K562 (cell line): ENCODE measurements at regions not wholly inside any gene's neighbourhood (a gene's known extent, or its start where the extent isn't known, plus 50 kb on each side); places are given as distances from the start of the nearest gene placed in this dataset.

ENCODE experiments used
- ATAC-seq: fragments of 200-7000 bp; cut with Tn5 transposase; 3 replicates; pipeline ENCODE4 v1.9.1; 2020; ENCODE audit warnings: moderate library complexity
- BruUV-seq: library from RNA; stranded (reverse); fragments of 400-500 nt; replicated peaks from 2 replicates; lab custom pipeline; 2021; lab: Mats Ljungman, UMichigan
- CTCF ChIA-PET: fragments of 300-600 bp; formaldehyde crosslinking; extraction: SDS; loops from one replicate; lab custom pipeline; 2021; ENCODE audit warnings: low intra/inter-chr PET ratio; lab: Yijun Ruan, JAX
- POLR2A ChIA-PET: fragments of 300-600, 350-650 bp; sonication (Branson Sonifier 250); formaldehyde crosslinking; extraction: SDS; loops from one replicate; lab custom pipeline; 2021; ENCODE audit warnings: antibody characterized with exemption, inconsistent platforms; lab: Yijun Ruan, JAX
- DNase-seq, 4 experiments: peaks; one replicate each; pipeline versions ENCODE4 v3.0.0 to v3.0.0-alpha.2; 2011 to 2018; ENCODE audit warnings: low spot score in 3 of 4, mixed read lengths in 3 of 4; ENCODE audit errors: extremely low read depth in 1 of 4
- FAIRE-seq: peaks from 2 replicates; lab custom pipeline; 2011; peaks lifted over from hg19 to GRCh38; lab: Jason Lieb, UNC
- H2AFZ ChIP-seq: 2 replicates; pipeline ENCODE4 v1.6.0; 2011; ENCODE audit warnings: low read depth, low read length, control low read depth, inconsistent platforms
- H3K27ac ChIP-seq: fragments of 200-600 bp; 3 replicates; pipeline ENCODE4 v1.8.0; 2011; ENCODE audit warnings: low read depth, mild to moderate bottlenecking, control low read depth, inconsistent platforms, low read length, moderate library complexity, mixed read lengths; ENCODE audit errors: extremely low read depth
- H3K27me3 ChIP-seq, 2 experiments: fragments of 300-600 bp in 1 of 2; 2 replicates in 1 of 2; 3 replicates in 1 of 2; pipeline versions ENCODE4 v1.6.0 to v1.8.0; 2011; ENCODE audit warnings: inconsistent platforms in 2 of 2, low read length in 2 of 2, mild to moderate bottlenecking in 1 of 2, mixed read lengths in 1 of 2, moderate library complexity in 1 of 2; ENCODE audit not compliant: control insufficient read depth in 2 of 2, insufficient read depth in 2 of 2
- H3K36me3 ChIP-seq: fragments of 300-600 bp; 3 replicates; pipeline ENCODE4 v1.8.0; 2011; ENCODE audit warnings: mild to moderate bottlenecking, low read length, inconsistent platforms; ENCODE audit not compliant: control insufficient read depth, insufficient read depth
- H3K4me1 ChIP-seq, 2 experiments: fragments of 200-600 bp in 1 of 2; replicated peaks in 1 of 2; 2 replicates in 1 of 2; 3 replicates in 1 of 2; pipeline versions ENCODE4 v1.5.1 to v1.8.0; 2011; ENCODE audit warnings: inconsistent platforms in 2 of 2, low read length in 2 of 2, mild to moderate bottlenecking in 1 of 2, mixed read lengths in 1 of 2, moderate library complexity in 1 of 2; ENCODE audit not compliant: control insufficient read depth in 2 of 2, insufficient read depth in 2 of 2
- H3K4me2 ChIP-seq: 2 replicates; pipeline ENCODE4 v1.6.1; 2011; ENCODE audit warnings: low read length, control low read depth, inconsistent platforms, mixed read lengths; ENCODE audit not compliant: insufficient read depth
- H3K4me3 ChIP-seq: fragments of 200-600 bp; sonication (generic), shearing (Covaris generic); 2 replicates; pipeline ENCODE4 v1.5.1; 2016; ENCODE audit warnings: control low read depth, inconsistent platforms
- H3K79me2 ChIP-seq: fragments of 200-600 bp; 3 replicates; pipeline ENCODE4 v1.8.0; 2011; ENCODE audit warnings: low read length, inconsistent platforms; ENCODE audit not compliant: control insufficient read depth, insufficient read depth
- H3K9ac ChIP-seq, 2 experiments: 2 replicates each; pipeline versions ENCODE4 v1.6.0 to v1.6.1; 2011; ENCODE audit warnings: low read depth in 2 of 2, low read length in 2 of 2, control low read depth in 1 of 2, inconsistent platforms in 1 of 2, mild to moderate bottlenecking in 1 of 2, mixed read lengths in 1 of 2; ENCODE audit not compliant: insufficient read depth in 1 of 2
- H3K9me1 ChIP-seq: one replicate; pipeline ENCODE4 v1.6.0; 2011; ENCODE audit warnings: inconsistent platforms, mild to moderate bottlenecking, low read length, moderate library complexity; ENCODE audit not compliant: control insufficient read depth, insufficient read depth
- H3K9me3 ChIP-seq: replicated peaks from 2 replicates; pipeline ENCODE4 v1.5.1; 2011; ENCODE audit warnings: low read depth, low read length, inconsistent platforms; ENCODE audit not compliant: control insufficient read depth, insufficient read depth
- H4K20me1 ChIP-seq: replicated peaks from 2 replicates; pipeline ENCODE4 v1.6.1; 2011; ENCODE audit warnings: low read length, inconsistent platforms, mixed read lengths; ENCODE audit not compliant: control insufficient read depth, insufficient read depth
- NR2C2 ChIP-seq, 2 experiments: fragments of 200-800 bp in 1 of 2; sonication (Bioruptor generic) in 1 of 2; sonication (generic) in 1 of 2; formaldehyde crosslinking in 1 of 2; IDR thresholded peaks; 2 replicates each; pipeline versions ENCODE4 v1.6.1 to v1.8.0; 2016 to 2022; ENCODE audit warnings: mild to moderate bottlenecking in 1 of 2, missing compliant biosample characterization in 1 of 2, missing genetic modification characterization in 1 of 2, missing genetic modification reagents in 1 of 2
- RNF2 ChIP-seq: sonication (generic); IDR thresholded peaks from 2 replicates; pipeline ENCODE4 v1.6.1; 2016
- TFAM ChIP-seq: fragments of 250-450 bp; sonication (Bioruptor Pico); conservative IDR thresholded peaks from 2 replicates; pipeline ENCODE4 v1.5.0; 2021; ENCODE audit warnings: mild to moderate bottlenecking, moderate library complexity
- ZNF589 ChIP-seq: fragments of 200-800 bp; sonication (Bioruptor generic); IDR thresholded peaks from 2 replicates; pipeline ENCODE4 v1.6.1; 2016; ENCODE audit warnings: low read depth, missing genetic modification characterization, missing compliant biosample characterization
- ZNF764 ChIP-seq: fragments of 250-450 bp; sonication (Bioruptor Pico); IDR thresholded peaks from 2 replicates; pipeline ENCODE4 v1.4.0; 2020; ENCODE audit warnings: low read depth, mild to moderate bottlenecking, moderate library complexity
- WGBS: fragments of 100-300 bp; shearing (Covaris generic); methylation state at CpG from one replicate; pipeline ENCODE4 v1.1.6; 2016; ENCODE audit warnings: low coverage, mixed read lengths; ENCODE audit not compliant: insufficient coverage; ENCODE audit errors: missing lambda C conversion rate; 5-methylcytosine and 5-hydroxymethylcytosine counted together
- in situ Hi-C: fragments of 300-500 bp; cut with MboI; formaldehyde crosslinking; loops from 4 replicates; pipeline ENCODE4 v1.15.0; 2018; ENCODE audit warnings: inconsistent platforms, mixed read lengths
- intact Hi-C: fragments of 100-400 bp; cut with micrococcal nuclease; formaldehyde crosslinking; loops from 2 replicates; pipeline ENCODE4 v1.14.2; 2022
- TF ChIP-seq, protein P1 (sequence below): sonication (generic); formaldehyde crosslinking; IDR thresholded peaks from 2 replicates; pipeline ENCODE4 v1.8.0; 2022; ENCODE audit warnings: mild to moderate bottlenecking, missing genetic modification reagents
- TF ChIP-seq, protein P2 (sequence below): fragments of 200-400 bp; formaldehyde crosslinking; IDR thresholded peaks from 2 replicates; pipeline ENCODE4 v1.6.1; 2017; ENCODE audit warnings: mild to moderate bottlenecking, low read depth, low read length, moderate library complexity

- ATAC-seq (no peak), DNase-seq (no peak), FAIRE-seq (no peak)
- Histone ChIP-seq H3K9me3 (no peaks in the 10 kb centered on the region), H3K9me1 (no peaks in the 10 kb centered on the region), H3K36me3 (no peaks in the 10 kb centered on the region), H2AFZ (no peak overlapping the region), H3K4me2 (no peak overlapping the region), H4K20me1 (no peaks in the 10 kb centered on the region), H3K9ac (no peak overlapping the region), H3K27me3 (no peaks in the 10 kb centered on the region), H3K4me1 (no peaks in the 10 kb centered on the region), H3K79me2 (no peaks in the 10 kb centered on the region), H3K27ac (no peak overlapping the region), H3K4me3 (no peak overlapping the region)
- ChIA-PET CTCF (no interaction called here), POLR2A (no interaction called here)
- intact Hi-C loops (no loop called here), in situ Hi-C loops (no loop called here)
- WGBS = 0% methylated on average over 4 of the region's 4 CpGs
- no TSS peak for BruUV-seq
- TF ChIP-seq, protein P1, sequence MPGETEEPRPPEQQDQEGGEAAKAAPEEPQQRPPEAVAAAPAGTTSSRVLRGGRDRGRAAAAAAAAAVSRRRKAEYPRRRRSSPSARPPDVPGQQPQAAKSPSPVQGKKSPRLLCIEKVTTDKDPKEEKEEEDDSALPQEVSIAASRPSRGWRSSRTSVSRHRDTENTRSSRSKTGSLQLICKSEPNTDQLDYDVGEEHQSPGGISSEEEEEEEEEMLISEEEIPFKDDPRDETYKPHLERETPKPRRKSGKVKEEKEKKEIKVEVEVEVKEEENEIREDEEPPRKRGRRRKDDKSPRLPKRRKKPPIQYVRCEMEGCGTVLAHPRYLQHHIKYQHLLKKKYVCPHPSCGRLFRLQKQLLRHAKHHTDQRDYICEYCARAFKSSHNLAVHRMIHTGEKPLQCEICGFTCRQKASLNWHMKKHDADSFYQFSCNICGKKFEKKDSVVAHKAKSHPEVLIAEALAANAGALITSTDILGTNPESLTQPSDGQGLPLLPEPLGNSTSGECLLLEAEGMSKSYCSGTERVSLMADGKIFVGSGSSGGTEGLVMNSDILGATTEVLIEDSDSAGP (CRISPR knock-in tag) = no peak
- TF ChIP-seq RNF2 (no peak), ZNF589 (CRISPR knock-in tag) (no peak), ZNF764 (CRISPR knock-in tag) (no peak), NR2C2 (CRISPR knock-in tag; IDR thresholded peaks at IDR 0.05) (no peak), NR2C2 (tag; IDR thresholded peaks at IDR 0.05) (no peak), TFAM (no peak)
- TF ChIP-seq, protein P2, sequence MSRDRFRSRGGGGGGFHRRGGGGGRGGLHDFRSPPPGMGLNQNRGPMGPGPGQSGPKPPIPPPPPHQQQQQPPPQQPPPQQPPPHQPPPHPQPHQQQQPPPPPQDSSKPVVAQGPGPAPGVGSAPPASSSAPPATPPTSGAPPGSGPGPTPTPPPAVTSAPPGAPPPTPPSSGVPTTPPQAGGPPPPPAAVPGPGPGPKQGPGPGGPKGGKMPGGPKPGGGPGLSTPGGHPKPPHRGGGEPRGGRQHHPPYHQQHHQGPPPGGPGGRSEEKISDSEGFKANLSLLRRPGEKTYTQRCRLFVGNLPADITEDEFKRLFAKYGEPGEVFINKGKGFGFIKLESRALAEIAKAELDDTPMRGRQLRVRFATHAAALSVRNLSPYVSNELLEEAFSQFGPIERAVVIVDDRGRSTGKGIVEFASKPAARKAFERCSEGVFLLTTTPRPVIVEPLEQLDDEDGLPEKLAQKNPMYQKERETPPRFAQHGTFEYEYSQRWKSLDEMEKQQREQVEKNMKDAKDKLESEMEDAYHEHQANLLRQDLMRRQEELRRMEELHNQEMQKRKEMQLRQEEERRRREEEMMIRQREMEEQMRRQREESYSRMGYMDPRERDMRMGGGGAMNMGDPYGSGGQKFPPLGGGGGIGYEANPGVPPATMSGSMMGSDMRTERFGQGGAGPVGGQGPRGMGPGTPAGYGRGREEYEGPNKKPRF = no peak
These were observed 1284.5 kb upstream of the AUTS2 start for GRCh38 chr7:68313806-68314205.
